Renal cortical epithelial cell (primary cell): ENCODE measurements at regions not wholly inside any gene's neighbourhood (a gene's known extent, or its start where the extent isn't known, plus 50 kb on each side); places are given as distances from the start of the nearest gene placed in this dataset.

Experiments
- DNase-seq: peaks from one replicate; pipeline ENCODE4 v3.0.0-alpha.2; 2011; ENCODE audit warnings: low read depth

GRCh38 chr6:159342146-159342545, 172.9 kb downstream of the FNDC1 start:
- no peak for DNase-seq

- DNase-seq, result no peak
Measured at GRCh38 chr6:159334068-159334467, 164.9 kb downstream of the FNDC1 start.

- no peak for DNase-seq
Measured at GRCh38 chr6:159331451-159331850, 162.3 kb downstream of the FNDC1 start.

GRCh38 chr6:159329081-159329480, 159.9 kb downstream of the FNDC1 start:
- DNase-seq, result no peak

GRCh38 chr6:159328052-159328451, 158.9 kb downstream of the FNDC1 start:
- no peak for DNase-seq

GRCh38 chr6:159325476-159325875, 156.3 kb downstream of the FNDC1 start:
- DNase-seq, result no peak

- DNase-seq, result no peak
Measured at GRCh38 chr6:159324596-159324995, 155.4 kb downstream of the FNDC1 start.
